ENCODE measurements at regions not wholly inside any gene's neighbourhood (a gene's known extent, or its start where the extent isn't known, plus 50 kb on each side); places are given as distances from the start of the nearest gene placed in this dataset.
A peak's percentile ranks its signal among the peaks of the same experiment; 100 is the strongest.

GRCh38 chr2:236333417-236334121 lies 69.4 kb upstream of the ASB18 start:
- no peak overlapping the region for H2AFZ ChIP-seq (ENCODE audit: low read length)
- TF ChIP-seq CTCF (IDR thresholded peaks at IDR 0.05; ENCODE audit: extremely low read depth, low read depth, low read length) = no peak
- H3K27ac ChIP-seq (ENCODE audit: low read depth, low read length) = no peak overlapping the region
- no peak overlapping the region for H3K4me3 ChIP-seq (ENCODE audit: insufficient read depth, low read length)
- no peaks in the 10 kb centered on the region for H3K36me3 ChIP-seq (ENCODE audit: insufficient read depth, low read length)
- no peaks in the 10 kb centered on the region for H3K4me1 ChIP-seq (ENCODE audit: insufficient read depth, low read length)
- H4K20me1 ChIP-seq (ENCODE audit: insufficient read depth, low read length) = no peaks in the 10 kb centered on the region
- DNase-seq (ENCODE audit: insufficient read length, low spot score, missing footprints) = no peak
- no peaks in the 10 kb centered on the region for H3K9me3 ChIP-seq (ENCODE audit: low read depth, low read length)
- H3K79me2 ChIP-seq (ENCODE audit: insufficient read depth, low read length) = no peaks in the 10 kb centered on the region
- H3K27me3 ChIP-seq (ENCODE audit: insufficient read depth, low read length) = peaks cover 3% of the 10 kb centered on the region
- H3K4me2 ChIP-seq (ENCODE audit: insufficient read depth, low read length) = no peak overlapping the region

- Histone ChIP-seq H3K4me2 (ENCODE audit: insufficient read depth, low read length) (no peak overlapping the region), H3K4me3 (ENCODE audit: insufficient read depth, low read length) (no peak overlapping the region), H3K36me3 (ENCODE audit: insufficient read depth, low read length) (no peaks in the 10 kb centered on the region), H2AFZ (ENCODE audit: low read length) (no peak overlapping the region), H3K27me3 (ENCODE audit: insufficient read depth, low read length) (no peaks in the 10 kb centered on the region), H3K4me1 (ENCODE audit: insufficient read depth, low read length) (no peaks in the 10 kb centered on the region), H3K27ac (ENCODE audit: low read depth, low read length) (no peak overlapping the region), H3K9me3 (ENCODE audit: low read depth, low read length) (no peaks in the 10 kb centered on the region), H3K79me2 (ENCODE audit: insufficient read depth, low read length) (no peaks in the 10 kb centered on the region), H4K20me1 (ENCODE audit: insufficient read depth, low read length) (no peaks in the 10 kb centered on the region)
- DNase-seq (ENCODE audit: insufficient read length, low spot score, missing footprints) = peak; percentile 36
- no peak for TF ChIP-seq CTCF (IDR thresholded peaks at IDR 0.05; ENCODE audit: extremely low read depth, low read depth, low read length)
Observed at GRCh38 chr2:236334122-236334876, 70.1 kb upstream of the ASB18 start.

- no peak overlapping the region for H3K4me2 ChIP-seq (ENCODE audit: insufficient read depth, low read length)
- H4K20me1 ChIP-seq (ENCODE audit: insufficient read depth, low read length) = no peaks in the 10 kb centered on the region
- no peaks in the 10 kb centered on the region for H3K36me3 ChIP-seq (ENCODE audit: insufficient read depth, low read length)
- no peak for TF ChIP-seq CTCF (IDR thresholded peaks at IDR 0.05; ENCODE audit: extremely low read depth, low read depth, low read length)
- no peak for DNase-seq (ENCODE audit: insufficient read length, low spot score, missing footprints)
- H3K4me3 ChIP-seq (ENCODE audit: insufficient read depth, low read length) = no peak overlapping the region
- no peaks in the 10 kb centered on the region for H3K9me3 ChIP-seq (ENCODE audit: low read depth, low read length)
- H3K79me2 ChIP-seq (ENCODE audit: insufficient read depth, low read length) = no peaks in the 10 kb centered on the region
- H3K27ac ChIP-seq (ENCODE audit: low read depth, low read length) = no peak overlapping the region
- no peak overlapping the region for H2AFZ ChIP-seq (ENCODE audit: low read length)
- H3K4me1 ChIP-seq (ENCODE audit: insufficient read depth, low read length) = no peaks in the 10 kb centered on the region
- no peaks in the 10 kb centered on the region for H3K27me3 ChIP-seq (ENCODE audit: insufficient read depth, low read length)
Observed at GRCh38 chr2:236335696-236336574, 71.7 kb upstream of the ASB18 start.

All from osteoblast (primary cell).